ENCODE measurements at regions not wholly inside any gene's neighbourhood (a gene's known extent, or its start where the extent isn't known, plus 50 kb on each side); places are given as distances from the start of the nearest gene placed in this dataset.
A peak's percentile ranks its signal among the peaks of the same experiment; 100 is the strongest.

DNA sequence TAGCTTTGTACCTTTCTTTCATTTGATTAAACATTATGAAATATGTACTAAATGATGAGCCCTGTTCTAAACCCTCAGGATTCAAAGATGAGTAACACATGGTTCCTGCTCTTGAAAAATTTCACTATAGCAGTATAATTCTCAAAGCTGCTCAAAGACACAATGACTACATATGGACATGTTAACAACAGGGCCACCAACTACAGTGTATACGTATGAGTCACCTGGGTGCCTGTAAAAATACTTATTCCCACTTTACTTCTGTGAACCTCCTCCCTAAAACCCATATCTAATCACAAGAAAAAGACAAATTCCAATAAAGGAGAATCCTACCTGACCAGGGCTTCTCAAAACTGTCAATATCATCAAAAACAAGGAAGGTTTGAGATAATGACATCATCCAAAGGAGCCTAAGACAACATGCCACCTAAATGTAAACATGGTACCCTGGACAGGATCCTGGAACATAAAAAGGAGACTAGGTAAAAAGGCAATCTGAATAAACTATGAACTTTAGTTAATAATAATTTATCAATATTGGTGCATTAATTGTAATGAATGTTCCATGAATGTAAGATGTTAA, 84.7 kb downstream of the FAM161A start:
- Histone ChIP-seq H3K9me3 (ENCODE audit: control insufficient read depth, low read length) (no peaks in the 10 kb centered on the region), H2BK12ac (ENCODE audit: low read length in 2 of 2) (no peak overlapping the region), H2BK120ac (ENCODE audit: low read depth, low read length) (no peak overlapping the region), H3K14ac (ENCODE audit: low read length in 2 of 2) (no peak overlapping the region), H3K79me1 (replicated peaks; ENCODE audit: low read length, poor library complexity, severe bottlenecking) (no peaks in the 10 kb centered on the region), H3K4me3 (ENCODE audit: insufficient read depth in 1 of 2, low read depth in 1 of 2, low read length in 2 of 2) (no peak overlapping the region), H2AK5ac (ENCODE audit: low read length, severe bottlenecking) (no peak overlapping the region), H2BK5ac (ENCODE audit: low read depth, low read length, poor library complexity, severe bottlenecking) (no peak overlapping the region), H4K91ac (ENCODE audit: low read length) (no peak overlapping the region), H3K4me1 (ENCODE audit: control insufficient read depth, insufficient read depth, low read depth, low read length) (no peaks in the 10 kb centered on the region), H3K9ac (ENCODE audit: low read length) (no peak overlapping the region), H3K23ac (ENCODE audit: low read length in 2 of 2) (no peak overlapping the region), H3K36me3 (ENCODE audit: control insufficient read depth in 1 of 2, insufficient read depth in 2 of 2, low read depth in 1 of 2, low read length in 2 of 2) (no peaks in the 10 kb centered on the region), H3K27me3 (ENCODE audit: control insufficient read depth in 1 of 2, insufficient read depth in 1 of 2, low read length in 2 of 2) (no peaks in the 10 kb centered on the region), H4K8ac (ENCODE audit: low read length) (no peak overlapping the region), H2BK15ac (ENCODE audit: low read depth, poor library complexity, severe bottlenecking) (no peak overlapping the region), H3K4me2 (ENCODE audit: low read length, poor library complexity, severe bottlenecking) (no peak overlapping the region), H2AFZ (ENCODE audit: low read depth, low read length) (no peak overlapping the region), H3K18ac (ENCODE audit: low read depth in 1 of 2, low read length in 2 of 2) (no peak overlapping the region), H3K4ac (ENCODE audit: low read depth in 1 of 2, low read length in 2 of 2) (no peak overlapping the region), H3K27ac (ENCODE audit: low read length, poor library complexity, severe bottlenecking) (no peak overlapping the region)
- DNase-seq = no peak
- 80% methylated on average over 1 of the region's 1 CpG for WGBS

DNA sequence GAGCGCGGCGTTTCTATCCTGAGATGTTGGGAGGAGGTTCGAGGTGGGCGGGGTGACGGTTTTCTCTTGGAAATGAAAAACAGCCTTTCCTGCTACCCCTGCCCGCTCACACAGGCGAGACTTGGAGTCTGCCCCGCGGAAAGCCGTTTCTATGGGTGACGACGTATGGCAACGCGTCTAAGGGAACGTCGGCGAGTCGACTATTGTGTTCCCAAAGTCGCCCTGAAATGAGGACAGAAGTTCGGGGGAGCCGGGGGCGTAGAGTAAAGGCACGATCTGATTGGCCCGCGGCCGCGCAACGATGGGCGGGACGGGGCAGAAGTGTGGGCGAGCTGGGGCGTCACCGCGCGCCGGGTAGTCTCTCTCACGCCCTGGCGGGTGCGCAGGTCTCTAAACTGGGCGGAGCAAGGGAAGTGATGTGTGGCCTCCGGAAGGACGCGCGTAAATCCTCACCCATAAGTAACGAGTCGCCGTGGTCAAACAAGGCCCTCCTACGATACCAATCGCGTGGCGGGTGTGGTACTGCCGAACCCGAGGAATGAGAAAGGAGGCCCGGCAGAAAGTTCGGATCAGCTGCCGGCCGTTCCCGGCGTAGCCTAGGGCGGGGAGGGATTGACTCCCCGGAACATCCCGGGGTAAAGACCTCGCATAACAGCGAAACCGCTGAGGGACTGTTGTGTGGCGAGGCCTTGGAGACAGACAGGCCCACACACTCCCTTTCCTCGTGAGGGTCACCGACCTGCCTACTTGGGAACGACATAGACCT, 89.6 kb downstream of the FAM161A start:
- H3K18ac ChIP-seq (ENCODE audit: low read depth in 1 of 2, low read length in 2 of 2) = peak overlapping the region; percentile 88 to 98

GRCh38 chr2:61763605-61764034, 90.2 kb downstream of the FAM161A start:
- Histone ChIP-seq H3K9me3 (ENCODE audit: control insufficient read depth, low read length) (no peaks in the 10 kb centered on the region), H2BK15ac (ENCODE audit: low read depth, poor library complexity, severe bottlenecking) (peak overlapping the region; percentile 82), H3K18ac (ENCODE audit: low read depth in 1 of 2, low read length in 2 of 2) (peak overlapping the region; percentile 34 to 88), H2AK5ac (ENCODE audit: low read length, severe bottlenecking) (no peak overlapping the region), H3K4me2 (ENCODE audit: low read length, poor library complexity, severe bottlenecking) (peak overlapping the region; percentile 31), H3K36me3 (ENCODE audit: control insufficient read depth in 1 of 2, insufficient read depth in 2 of 2, low read depth in 1 of 2, low read length in 2 of 2) (no peaks in the 10 kb centered on the region), H3K9ac (ENCODE audit: low read length) (peak overlapping the region; percentile 98), H4K8ac (ENCODE audit: low read length) (peak overlapping the region; percentile 47), H2AFZ (ENCODE audit: low read depth, low read length) (no peak overlapping the region), H3K4me1 (ENCODE audit: control insufficient read depth, insufficient read depth, low read depth, low read length) (peaks cover 3% of the 10 kb centered on the region), H3K14ac (ENCODE audit: low read length in 2 of 2) (no peak overlapping the region), H2BK120ac (ENCODE audit: low read depth, low read length) (peak overlapping the region; percentile 71), H4K91ac (ENCODE audit: low read length) (no peak overlapping the region), H2BK12ac (ENCODE audit: low read length in 2 of 2) (no peak overlapping the region), H3K4me3 (ENCODE audit: insufficient read depth in 1 of 2, low read depth in 1 of 2, low read length in 2 of 2) (peak overlapping the region; percentile 68 to 93), H3K4ac (ENCODE audit: low read depth in 1 of 2, low read length in 2 of 2) (no peak overlapping the region), H2BK5ac (ENCODE audit: low read depth, low read length, poor library complexity, severe bottlenecking) (peak overlapping the region; percentile 22), H3K27ac (ENCODE audit: low read length, poor library complexity, severe bottlenecking) (peak overlapping the region; percentile 86), H3K23ac (ENCODE audit: low read length in 2 of 2) (no peak overlapping the region), H3K27me3 (ENCODE audit: control insufficient read depth in 1 of 2, insufficient read depth in 1 of 2, low read length in 2 of 2) (no peaks in the 10 kb centered on the region), H3K79me1 (replicated peaks; ENCODE audit: low read length, poor library complexity, severe bottlenecking) (peaks cover 6% of the 10 kb centered on the region)
- 0% methylated on average over 17 of the region's 23 CpGs for WGBS
- DNase-seq = peak; percentile 93

More for the DNA sequence above, 89.6 kb downstream of the FAM161A start:
- peak overlapping the region; percentile 98 for H3K9ac ChIP-seq (ENCODE audit: low read length)
- no peaks in the 10 kb centered on the region for H3K27me3 ChIP-seq (ENCODE audit: control insufficient read depth in 1 of 2, insufficient read depth in 1 of 2, low read length in 2 of 2)
- H3K79me1 ChIP-seq (replicated peaks; ENCODE audit: low read length, poor library complexity, severe bottlenecking) = peaks cover 6% of the 10 kb centered on the region
- no peak overlapping the region for H3K14ac ChIP-seq (ENCODE audit: low read length in 2 of 2)
- peaks cover 3% of the 10 kb centered on the region for H3K4me1 ChIP-seq (ENCODE audit: control insufficient read depth, insufficient read depth, low read depth, low read length)
- peak overlapping the region in 1 of 2 experiments; percentile 99 for H3K4ac ChIP-seq (ENCODE audit: low read depth in 1 of 2, low read length in 2 of 2)
- H3K4me2 ChIP-seq (ENCODE audit: low read length, poor library complexity, severe bottlenecking) = peak overlapping the region; percentile 57
- H2BK15ac ChIP-seq (ENCODE audit: low read depth, poor library complexity, severe bottlenecking) = peak overlapping the region; percentile 82
- no peaks in the 10 kb centered on the region for H3K9me3 ChIP-seq (ENCODE audit: control insufficient read depth, low read length)
- peak overlapping the region; percentile 68 to 93 for H3K4me3 ChIP-seq (ENCODE audit: insufficient read depth in 1 of 2, low read depth in 1 of 2, low read length in 2 of 2)
- H4K8ac ChIP-seq (ENCODE audit: low read length) = peak overlapping the region; percentile 100
- H3K27ac ChIP-seq (ENCODE audit: low read length, poor library complexity, severe bottlenecking) = peak overlapping the region; percentile 88
- peak overlapping the region; percentile 37 for H2BK5ac ChIP-seq (ENCODE audit: low read depth, low read length, poor library complexity, severe bottlenecking)
- 3% methylated on average over 68 of the region's 70 CpGs for WGBS
- peak; percentile 99 for DNase-seq
- peak overlapping the region; percentile 85 for H2BK120ac ChIP-seq (ENCODE audit: low read depth, low read length)
- peak overlapping the region; percentile 98 for H4K91ac ChIP-seq (ENCODE audit: low read length)
- H2BK12ac ChIP-seq (ENCODE audit: low read length in 2 of 2) = peak overlapping the region in 1 of 2 experiments; percentile 1
- no peaks in the 10 kb centered on the region for H3K36me3 ChIP-seq (ENCODE audit: control insufficient read depth in 1 of 2, insufficient read depth in 2 of 2, low read depth in 1 of 2, low read length in 2 of 2)
- H2AK5ac ChIP-seq (ENCODE audit: low read length, severe bottlenecking) = no peak overlapping the region
- peak overlapping the region; percentile 7 for H2AFZ ChIP-seq (ENCODE audit: low read depth, low read length)
- peak overlapping the region in 1 of 2 experiments; percentile 60 for H3K23ac ChIP-seq (ENCODE audit: low read length in 2 of 2)

- Histone ChIP-seq H2AFZ (ENCODE audit: low read depth, low read length) (no peak overlapping the region), H2BK5ac (ENCODE audit: low read depth, low read length, poor library complexity, severe bottlenecking) (no peak overlapping the region), H2BK12ac (ENCODE audit: low read length in 2 of 2) (no peak overlapping the region), H4K91ac (ENCODE audit: low read length) (no peak overlapping the region), H3K27me3 (ENCODE audit: control insufficient read depth in 1 of 2, insufficient read depth in 1 of 2, low read length in 2 of 2) (no peaks in the 10 kb centered on the region), H3K36me3 (ENCODE audit: control insufficient read depth in 1 of 2, insufficient read depth in 2 of 2, low read depth in 1 of 2, low read length in 2 of 2) (no peaks in the 10 kb centered on the region), H3K14ac (ENCODE audit: low read length in 2 of 2) (no peak overlapping the region), H3K4me2 (ENCODE audit: low read length, poor library complexity, severe bottlenecking) (no peak overlapping the region), H3K18ac (ENCODE audit: low read depth in 1 of 2, low read length in 2 of 2) (no peak overlapping the region), H3K27ac (ENCODE audit: low read length, poor library complexity, severe bottlenecking) (no peak overlapping the region), H4K8ac (ENCODE audit: low read length) (no peak overlapping the region), H2BK120ac (ENCODE audit: low read depth, low read length) (no peak overlapping the region), H3K4ac (ENCODE audit: low read depth in 1 of 2, low read length in 2 of 2) (no peak overlapping the region), H2AK5ac (ENCODE audit: low read length, severe bottlenecking) (no peak overlapping the region), H2BK15ac (ENCODE audit: low read depth, poor library complexity, severe bottlenecking) (no peak overlapping the region), H3K4me3 (ENCODE audit: insufficient read depth in 1 of 2, low read depth in 1 of 2, low read length in 2 of 2) (no peak overlapping the region), H3K9ac (ENCODE audit: low read length) (peak overlapping the region; percentile 98), H3K79me1 (replicated peaks; ENCODE audit: low read length, poor library complexity, severe bottlenecking) (peaks cover 6% of the 10 kb centered on the region), H3K4me1 (ENCODE audit: control insufficient read depth, insufficient read depth, low read depth, low read length) (peaks cover 3% of the 10 kb centered on the region), H3K9me3 (ENCODE audit: control insufficient read depth, low read length) (no peaks in the 10 kb centered on the region), H3K23ac (ENCODE audit: low read length in 2 of 2) (no peak overlapping the region)
- no peak for DNase-seq
- WGBS = over 99% methylated on average over 7 of the region's 8 CpGs
These were observed 91.6 kb downstream of the FAM161A start for GRCh38 chr2:61762292-61762691.

Data from mesenchymal stem cell (in vitro differentiated cells and primary cell).